ENCODE measurements at regions not wholly inside any gene's neighbourhood (a gene's known extent, or its start where the extent isn't known, plus 50 kb on each side); places are given as distances from the start of the nearest gene placed in this dataset.

GRCh38 chr13:106433066-106433465 lies 102.4 kb downstream of the EFNB2 start:
- no peaks in the 10 kb centered on the region for H3K9me3 Mint-ChIP-seq (ENCODE audit: insufficient read depth)
- DNase-seq (no peak), ATAC-seq (no peak)
- no peaks in the 10 kb centered on the region for H3K36me3 Mint-ChIP-seq (ENCODE audit: low read depth)
- ChIA-PET POLR2A (no interaction called here), CTCF (no interaction called here)
- no peak overlapping the region for H3K27ac Mint-ChIP-seq
- H3K4me3 Mint-ChIP-seq, result no peak overlapping the region
- no peaks in the 10 kb centered on the region for H3K27me3 Mint-ChIP-seq (ENCODE audit: low read depth)
- no peaks in the 10 kb centered on the region for H3K4me1 Mint-ChIP-seq (ENCODE audit: low read depth)

- CTCF ChIA-PET, result no interaction called here
- H3K4me1 Mint-ChIP-seq (ENCODE audit: low read depth), result no peaks in the 10 kb centered on the region
Observed at GRCh38 chr13:106432636-106433035, 102.8 kb downstream of the EFNB2 start.

GRCh38 chr13:106426909-106427308 lies 108.6 kb downstream of the EFNB2 start:
- no peak overlapping the region for H3K27ac Mint-ChIP-seq
- H3K4me3 Mint-ChIP-seq, result no peak overlapping the region
- no peaks in the 10 kb centered on the region for H3K9me3 Mint-ChIP-seq (ENCODE audit: insufficient read depth)
- no peaks in the 10 kb centered on the region for H3K27me3 Mint-ChIP-seq (ENCODE audit: low read depth)
- H3K4me1 Mint-ChIP-seq (ENCODE audit: low read depth), result no peaks in the 10 kb centered on the region
- ChIA-PET POLR2A (no interaction called here), CTCF (no interaction called here)
- no peaks in the 10 kb centered on the region for H3K36me3 Mint-ChIP-seq (ENCODE audit: low read depth)
- no peak for ATAC-seq
- DNase-seq, result no peak

More at GRCh38 chr13:106432636-106433035, 102.8 kb downstream of the EFNB2 start:
- DNase-seq, result no peak
- POLR2A ChIA-PET, result no interaction called here
- Mint-ChIP-seq H3K4me3 (no peak overlapping the region), H3K9me3 (ENCODE audit: insufficient read depth) (no peaks in the 10 kb centered on the region), H3K27ac (no peak overlapping the region), H3K36me3 (ENCODE audit: low read depth) (no peaks in the 10 kb centered on the region), H3K27me3 (ENCODE audit: low read depth) (no peaks in the 10 kb centered on the region)
- ATAC-seq, result no peak

- Mint-ChIP-seq H3K9me3 (ENCODE audit: insufficient read depth) (no peaks in the 10 kb centered on the region), H3K4me1 (ENCODE audit: low read depth) (no peaks in the 10 kb centered on the region), H3K27me3 (ENCODE audit: low read depth) (no peaks in the 10 kb centered on the region), H3K4me3 (no peak overlapping the region), H3K27ac (no peak overlapping the region), H3K36me3 (ENCODE audit: low read depth) (no peaks in the 10 kb centered on the region)
- ATAC-seq (no peak), DNase-seq (no peak)
- ChIA-PET POLR2A (no interaction called here), CTCF (no interaction called here)
Observed at GRCh38 chr13:106425661-106426060, 109.8 kb downstream of the EFNB2 start.

- Mint-ChIP-seq H3K9me3 (ENCODE audit: insufficient read depth) (no peaks in the 10 kb centered on the region), H3K27me3 (ENCODE audit: low read depth) (no peaks in the 10 kb centered on the region), H3K4me1 (ENCODE audit: low read depth) (no peaks in the 10 kb centered on the region), H3K36me3 (ENCODE audit: low read depth) (no peaks in the 10 kb centered on the region), H3K4me3 (no peak overlapping the region), H3K27ac (no peak overlapping the region)
- CTCF ChIA-PET, result no interaction called here
- ATAC-seq (no peak), DNase-seq (no peak)
- POLR2A ChIA-PET, result no interaction called here
Observed at GRCh38 chr13:106424805-106425204, 110.7 kb downstream of the EFNB2 start.

GRCh38 chr13:106423530-106423929 lies 111.9 kb downstream of the EFNB2 start:
- Mint-ChIP-seq H3K27me3 (ENCODE audit: low read depth) (no peaks in the 10 kb centered on the region), H3K9me3 (ENCODE audit: insufficient read depth) (no peaks in the 10 kb centered on the region), H3K36me3 (ENCODE audit: low read depth) (no peaks in the 10 kb centered on the region), H3K4me1 (ENCODE audit: low read depth) (no peaks in the 10 kb centered on the region), H3K4me3 (no peak overlapping the region), H3K27ac (no peak overlapping the region)
- CTCF ChIA-PET, result no interaction called here
- no peak for ATAC-seq
- POLR2A ChIA-PET, result no interaction called here
- no peak for DNase-seq

GRCh38 chr13:106418556-106418955 lies 116.9 kb downstream of the EFNB2 start:
- ChIA-PET POLR2A (interaction anchor here (0.8 kb wide), 1 partner anchor 11 kb away, joined by 3 read pairs; no protein-coding TSS in a partner anchor), CTCF (no interaction called here)
- Mint-ChIP-seq H3K9me3 (ENCODE audit: insufficient read depth) (no peaks in the 10 kb centered on the region), H3K27me3 (ENCODE audit: low read depth) (peaks cover 10% of the 10 kb centered on the region), H3K4me1 (ENCODE audit: low read depth) (peaks cover 2% of the 10 kb centered on the region), H3K27ac (no peak overlapping the region), H3K4me3 (no peak overlapping the region), H3K36me3 (ENCODE audit: low read depth) (no peaks in the 10 kb centered on the region)
- ATAC-seq, result no peak
- no peak for DNase-seq

GRCh38 chr13:106417467-106418110 lies 117.9 kb downstream of the EFNB2 start:
- Mint-ChIP-seq H3K4me3 (no peak overlapping the region), H3K36me3 (ENCODE audit: low read depth) (no peaks in the 10 kb centered on the region), H3K27me3 (ENCODE audit: low read depth) (peaks cover 10% of the 10 kb centered on the region), H3K4me1 (ENCODE audit: low read depth) (peaks cover 2% of the 10 kb centered on the region), H3K9me3 (ENCODE audit: insufficient read depth) (no peaks in the 10 kb centered on the region), H3K27ac (no peak overlapping the region)
- ChIA-PET POLR2A (no interaction called here), CTCF (no interaction called here)
- DNase-seq, result no peak
- ATAC-seq, result no peak

GRCh38 chr13:106416645-106417044 lies 118.8 kb downstream of the EFNB2 start:
- Mint-ChIP-seq H3K4me1 (ENCODE audit: low read depth) (peaks cover 2% of the 10 kb centered on the region), H3K27me3 (ENCODE audit: low read depth) (peaks cover 10% of the 10 kb centered on the region), H3K4me3 (no peak overlapping the region), H3K27ac (no peak overlapping the region), H3K36me3 (ENCODE audit: low read depth) (no peaks in the 10 kb centered on the region), H3K9me3 (ENCODE audit: insufficient read depth) (no peaks in the 10 kb centered on the region)
- DNase-seq (no peak), ATAC-seq (no peak)
- POLR2A ChIA-PET, result no interaction called here
- CTCF ChIA-PET, result no interaction called here

GRCh38 chr13:106415971-106416370 lies 119.5 kb downstream of the EFNB2 start:
- ATAC-seq (no peak), DNase-seq (no peak)
- H3K36me3 Mint-ChIP-seq (ENCODE audit: low read depth), result no peaks in the 10 kb centered on the region
- H3K9me3 Mint-ChIP-seq (ENCODE audit: insufficient read depth), result no peaks in the 10 kb centered on the region
- peaks cover 2% of the 10 kb centered on the region for H3K4me1 Mint-ChIP-seq (ENCODE audit: low read depth)
- CTCF ChIA-PET, result interaction anchor here (1.3 kb wide), 1 partner anchor 120 kb away, joined by 3 read pairs; the partner anchor contains the start of gene EFNB2
- POLR2A ChIA-PET, result no interaction called here
- no peak overlapping the region for H3K27ac Mint-ChIP-seq
- no peak overlapping the region for H3K4me3 Mint-ChIP-seq
- peaks cover 10% of the 10 kb centered on the region for H3K27me3 Mint-ChIP-seq (ENCODE audit: low read depth)

- peaks cover 2% of the 10 kb centered on the region for H3K4me1 Mint-ChIP-seq (ENCODE audit: low read depth)
- H3K27ac Mint-ChIP-seq, result no peak overlapping the region
- no peak overlapping the region for H3K4me3 Mint-ChIP-seq
- peaks cover 10% of the 10 kb centered on the region for H3K27me3 Mint-ChIP-seq (ENCODE audit: low read depth)
- H3K9me3 Mint-ChIP-seq (ENCODE audit: insufficient read depth), result no peaks in the 10 kb centered on the region
- POLR2A ChIA-PET, result no interaction called here
- CTCF ChIA-PET, result interaction anchor here (1.3 kb wide), 1 partner anchor 121 kb away, joined by 3 read pairs; the partner anchor contains the start of gene EFNB2
- DNase-seq, result no peak
- ATAC-seq, result no peak
- no peaks in the 10 kb centered on the region for H3K36me3 Mint-ChIP-seq (ENCODE audit: low read depth)
Observed at GRCh38 chr13:106415442-106415841, 120.0 kb downstream of the EFNB2 start.

GRCh38 chr13:106407338-106407737 lies 128.1 kb downstream of the EFNB2 start:
- ATAC-seq, result no peak
- Mint-ChIP-seq H3K27me3 (ENCODE audit: low read depth) (no peaks in the 10 kb centered on the region), H3K27ac (no peak overlapping the region), H3K4me1 (ENCODE audit: low read depth) (peaks cover 5% of the 10 kb centered on the region), H3K4me3 (no peak overlapping the region), H3K9me3 (ENCODE audit: insufficient read depth) (no peaks in the 10 kb centered on the region), H3K36me3 (ENCODE audit: low read depth) (no peaks in the 10 kb centered on the region)
- ChIA-PET CTCF (no interaction called here), POLR2A (no interaction called here)
- DNase-seq, result no peak

GRCh38 chr13:106405731-106406130 lies 129.7 kb downstream of the EFNB2 start:
- DNase-seq, result no peak
- Mint-ChIP-seq H3K36me3 (ENCODE audit: low read depth) (no peaks in the 10 kb centered on the region), H3K27ac (no peak overlapping the region), H3K4me1 (ENCODE audit: low read depth) (peaks cover 5% of the 10 kb centered on the region), H3K4me3 (no peak overlapping the region), H3K9me3 (ENCODE audit: insufficient read depth) (no peaks in the 10 kb centered on the region), H3K27me3 (ENCODE audit: low read depth) (peaks cover 3% of the 10 kb centered on the region)
- ATAC-seq, result no peak
- POLR2A ChIA-PET, result no interaction called here
- CTCF ChIA-PET, result no interaction called here
